GM20431 (cell line): ENCODE measurements at regions not wholly inside any gene's neighbourhood (a gene's known extent, or its start where the extent isn't known, plus 50 kb on each side); places are given as distances from the start of the nearest gene placed in this dataset.

Experiments used
- in situ Hi-C: fragments of 300-500 bp; cut with MseI, MboI; formaldehyde crosslinking; loops from one replicate; pipeline ENCODE4 v1.15.0; 2020; ENCODE audit warnings: low sequenced_read_pairs; ENCODE audit not compliant: unreplicated experiment

- in situ Hi-C loops: no loop called here
These were observed 52.3 kb downstream of the PLEKHG1 start for GRCh38 chr6:150651808-150652470.

- in situ Hi-C loops: no loop called here
These were observed 53.3 kb downstream of the PLEKHG1 start for GRCh38 chr6:150652848-150653613.

- in situ Hi-C loops: no loop called here
These were observed 54.9 kb downstream of the PLEKHG1 start for GRCh38 chr6:150654608-150655007.

- in situ Hi-C loops: no loop called here
These were observed 56.5 kb downstream of the PLEKHG1 start for GRCh38 chr6:150656156-150656555.

- in situ Hi-C loops: no loop called here
These were observed 58.7 kb downstream of the PLEKHG1 start for GRCh38 chr6:150658421-150658820.

- in situ Hi-C loops: no loop called here
These were observed 59.5 kb downstream of the PLEKHG1 start for GRCh38 chr6:150659046-150659763.

GRCh38 chr6:150661216-150662007 is 61.7 kb downstream of the PLEKHG1 start:
- in situ Hi-C loops: no loop called here

- in situ Hi-C loops: no loop called here
These were observed 63.1 kb downstream of the PLEKHG1 start for GRCh38 chr6:150662814-150663213.

GRCh38 chr6:150664091-150664490 is 64.4 kb downstream of the PLEKHG1 start:
- in situ Hi-C loops: no loop called here

- in situ Hi-C loops: no loop called here
These were observed 66.4 kb downstream of the PLEKHG1 start for GRCh38 chr6:150666071-150666470.

GRCh38 chr6:150667359-150667758 is 67.7 kb downstream of the PLEKHG1 start:
- in situ Hi-C loops: no loop called here

GRCh38 chr6:150667977-150668716 is 68.5 kb downstream of the PLEKHG1 start:
- in situ Hi-C loops: no loop called here

GRCh38 chr6:150668900-150669302 is 69.2 kb downstream of the PLEKHG1 start:
- in situ Hi-C loops: no loop called here

GRCh38 chr6:150670311-150670710 is 70.6 kb downstream of the PLEKHG1 start:
- in situ Hi-C loops: no loop called here

- in situ Hi-C loops: no loop called here
These were observed 73.1 kb downstream of the PLEKHG1 start for GRCh38 chr6:150672800-150673199.

- in situ Hi-C loops: no loop called here
These were observed 74.1 kb downstream of the PLEKHG1 start for GRCh38 chr6:150673720-150674346.

GRCh38 chr6:150676344-150676743 is 76.7 kb downstream of the PLEKHG1 start:
- in situ Hi-C loops: no loop called here

GRCh38 chr6:150676772-150677171 is 77.1 kb downstream of the PLEKHG1 start:
- in situ Hi-C loops: no loop called here

- in situ Hi-C loops: no loop called here
These were observed 80.8 kb downstream of the PLEKHG1 start for GRCh38 chr6:150680510-150680909.
